ENCODE measurements at regions not wholly inside any gene's neighbourhood (a gene's known extent, or its start where the extent isn't known, plus 50 kb on each side); places are given as distances from the start of the nearest gene placed in this dataset.

DNA sequence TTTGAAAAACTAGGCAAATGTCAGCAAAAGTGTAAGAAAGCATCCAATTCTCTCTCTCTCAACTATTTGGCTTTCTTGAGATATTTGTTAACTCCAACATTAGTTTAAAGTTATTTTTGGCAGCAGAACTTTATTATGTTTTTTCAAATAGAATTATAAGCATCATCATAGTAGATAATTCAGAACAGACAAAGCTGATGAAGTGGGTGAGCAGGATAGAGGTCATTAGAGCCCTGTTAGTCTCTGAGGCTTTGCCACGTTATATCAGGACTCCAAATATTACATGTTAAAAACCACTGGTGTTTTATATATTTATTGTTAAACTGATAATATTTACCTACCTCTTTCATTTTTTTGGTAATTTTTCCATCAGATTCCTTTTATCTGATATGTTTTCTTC, 903.0 kb downstream of the FSTL5 start:
- TF ChIP-seq, protein P1, sequence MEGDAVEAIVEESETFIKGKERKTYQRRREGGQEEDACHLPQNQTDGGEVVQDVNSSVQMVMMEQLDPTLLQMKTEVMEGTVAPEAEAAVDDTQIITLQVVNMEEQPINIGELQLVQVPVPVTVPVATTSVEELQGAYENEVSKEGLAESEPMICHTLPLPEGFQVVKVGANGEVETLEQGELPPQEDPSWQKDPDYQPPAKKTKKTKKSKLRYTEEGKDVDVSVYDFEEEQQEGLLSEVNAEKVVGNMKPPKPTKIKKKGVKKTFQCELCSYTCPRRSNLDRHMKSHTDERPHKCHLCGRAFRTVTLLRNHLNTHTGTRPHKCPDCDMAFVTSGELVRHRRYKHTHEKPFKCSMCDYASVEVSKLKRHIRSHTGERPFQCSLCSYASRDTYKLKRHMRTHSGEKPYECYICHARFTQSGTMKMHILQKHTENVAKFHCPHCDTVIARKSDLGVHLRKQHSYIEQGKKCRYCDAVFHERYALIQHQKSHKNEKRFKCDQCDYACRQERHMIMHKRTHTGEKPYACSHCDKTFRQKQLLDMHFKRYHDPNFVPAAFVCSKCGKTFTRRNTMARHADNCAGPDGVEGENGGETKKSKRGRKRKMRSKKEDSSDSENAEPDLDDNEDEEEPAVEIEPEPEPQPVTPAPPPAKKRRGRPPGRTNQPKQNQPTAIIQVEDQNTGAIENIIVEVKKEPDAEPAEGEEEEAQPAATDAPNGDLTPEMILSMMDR (IDR thresholded peaks at IDR 0.05), result no peak
- TF ChIP-seq POLR2A (IDR thresholded peaks at IDR 0.05), result no peak

Measured in stomach (tissue), 4 donors.